ENCODE measurements at regions not wholly inside any gene's neighbourhood (a gene's known extent, or its start where the extent isn't known, plus 50 kb on each side); places are given as distances from the start of the nearest gene placed in this dataset.

- CTCF ChIA-PET, result no interaction called here
- DNase-seq, result no peak
These were observed 288.3 kb upstream of the C2CD4B start for GRCh38 chr15:62453375-62453774.

DNA sequence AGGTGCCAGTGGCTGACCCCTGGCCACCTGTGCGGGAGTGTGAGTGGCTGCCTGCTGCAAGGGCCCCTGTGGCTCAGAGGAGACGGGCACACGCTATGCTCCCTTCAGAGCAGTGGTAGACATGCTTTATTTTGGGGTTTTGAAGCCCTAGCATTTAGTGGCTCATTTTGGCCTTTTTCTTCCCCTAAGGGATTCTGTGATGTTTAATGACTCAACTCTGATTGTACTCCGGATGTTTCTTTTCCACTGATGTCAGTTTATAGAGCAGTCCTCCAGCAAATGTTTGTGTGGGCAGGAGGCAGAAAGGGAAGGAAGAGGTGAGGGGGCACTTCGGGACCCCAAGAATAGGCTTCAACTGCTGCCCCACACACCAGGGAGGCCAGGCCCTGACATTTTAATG is 288.9 kb upstream of the C2CD4B start:
- Histone ChIP-seq H3F3A (ENCODE audit: insufficient read depth, low read depth) (no peaks in the 10 kb centered on the region), H2AFZ (no peak overlapping the region), H3K4me2 (no peak overlapping the region), H3K9me3 (ENCODE audit: insufficient read depth, low read depth) (no peaks in the 10 kb centered on the region), H3K36me3 (ENCODE audit: low read depth) (no peaks in the 10 kb centered on the region), H3K27ac (no peak overlapping the region), H4K20me1 (ENCODE audit: insufficient read depth) (no peaks in the 10 kb centered on the region), H3K4me1 (replicated peaks; ENCODE audit: insufficient read depth) (no peaks in the 10 kb centered on the region), H3K27me3 (ENCODE audit: insufficient read depth, low read depth) (no peaks in the 10 kb centered on the region), H3K79me2 (ENCODE audit: low read depth) (no peaks in the 10 kb centered on the region), H3K4me3 (no peak overlapping the region), H3K9me2 (ENCODE audit: insufficient read depth) (no peaks in the 10 kb centered on the region)
- DNase-seq, result no peak
- intact Hi-C loops (cut with micrococcal nuclease; ENCODE audit: unreplicated experiment), result no loop called here
- no TSS peak for BruUV-seq (replicated peaks)
- ChIA-PET CTCF (no interaction called here), POLR2A (ENCODE audit: unreplicated experiment) (no interaction called here)
- TF ChIP-seq CTCF (conservative IDR thresholded peaks at IDR 0.05) (no peak), EZH2 (IDR thresholded peaks at IDR 0.05; ENCODE audit: low read depth) (no peak)

More at GRCh38 chr15:62453375-62453774, 288.3 kb upstream of the C2CD4B start:
- Histone ChIP-seq H3K4me1 (replicated peaks; ENCODE audit: insufficient read depth) (no peaks in the 10 kb centered on the region), H3K36me3 (ENCODE audit: low read depth) (no peaks in the 10 kb centered on the region), H3K9me2 (ENCODE audit: insufficient read depth) (no peaks in the 10 kb centered on the region), H2AFZ (no peak overlapping the region), H3K9me3 (ENCODE audit: insufficient read depth, low read depth) (no peaks in the 10 kb centered on the region), H4K20me1 (ENCODE audit: insufficient read depth) (no peaks in the 10 kb centered on the region), H3K4me3 (no peak overlapping the region), H3K27me3 (ENCODE audit: insufficient read depth, low read depth) (no peaks in the 10 kb centered on the region), H3K4me2 (no peak overlapping the region), H3K79me2 (ENCODE audit: low read depth) (no peaks in the 10 kb centered on the region), H3K27ac (no peak overlapping the region), H3F3A (ENCODE audit: insufficient read depth, low read depth) (no peaks in the 10 kb centered on the region)
- intact Hi-C loops (cut with micrococcal nuclease; ENCODE audit: unreplicated experiment), result no loop called here
- TF ChIP-seq EZH2 (IDR thresholded peaks at IDR 0.05; ENCODE audit: low read depth) (no peak), CTCF (conservative IDR thresholded peaks at IDR 0.05) (no peak)
- BruUV-seq (replicated peaks), result no TSS peak
- POLR2A ChIA-PET (ENCODE audit: unreplicated experiment), result interaction anchor here (0.5 kb wide), 1 partner anchor 1793 kb away, joined by 3 read pairs; no protein-coding TSS in a partner anchor

GRCh38 chr15:62454567-62455172 is 289.6 kb upstream of the C2CD4B start:
- H3K4me1 ChIP-seq (replicated peaks; ENCODE audit: insufficient read depth), result no peaks in the 10 kb centered on the region
- no TSS peak for BruUV-seq (replicated peaks)
- intact Hi-C loops (cut with micrococcal nuclease; ENCODE audit: unreplicated experiment), result no loop called here
- H3K4me2 ChIP-seq, result no peak overlapping the region
- no peak overlapping the region for H3K27ac ChIP-seq
- ChIA-PET CTCF (no interaction called here), POLR2A (ENCODE audit: unreplicated experiment) (no interaction called here)
- no peak overlapping the region for H2AFZ ChIP-seq
- H3F3A ChIP-seq (ENCODE audit: insufficient read depth, low read depth), result no peaks in the 10 kb centered on the region
- no peaks in the 10 kb centered on the region for H3K36me3 ChIP-seq (ENCODE audit: low read depth)
- no peaks in the 10 kb centered on the region for H4K20me1 ChIP-seq (ENCODE audit: insufficient read depth)
- no peak overlapping the region for H3K4me3 ChIP-seq
- TF ChIP-seq EZH2 (IDR thresholded peaks at IDR 0.05; ENCODE audit: low read depth) (no peak), CTCF (conservative IDR thresholded peaks at IDR 0.05) (no peak)
- DNase-seq, result no peak
- H3K27me3 ChIP-seq (ENCODE audit: insufficient read depth, low read depth), result no peaks in the 10 kb centered on the region
- H3K79me2 ChIP-seq (ENCODE audit: low read depth), result no peaks in the 10 kb centered on the region
- H3K9me3 ChIP-seq (ENCODE audit: insufficient read depth, low read depth), result no peaks in the 10 kb centered on the region
- H3K9me2 ChIP-seq (ENCODE audit: insufficient read depth), result no peaks in the 10 kb centered on the region
